Body of pancreas (tissue), 4 donors: ENCODE measurements at regions not wholly inside any gene's neighbourhood (a gene's known extent, or its start where the extent isn't known, plus 50 kb on each side); places are given as distances from the start of the nearest gene placed in this dataset.

Experiments used
- ATAC-seq: fragments of 150-250 bp; one replicate; pipeline ENCODE4 v1.9.1; 2016
- DNase-seq, 4 donors: peaks; one replicate each; pipeline ENCODE4 v3.0.0-alpha.2; 2019
- H3K27ac ChIP-seq, 4 donors: fragments of 200-600 bp; sonication (generic); 1 replicate in 3 of 4; 2 replicates in 1 of 4; pipeline versions ENCODE4 v1.5.1 to v1.6.1; 2016 to 2019; ENCODE audit warnings: mild to moderate bottlenecking in 1 of 4, mixed read lengths in 1 of 4, moderate library complexity in 1 of 4
- H3K27me3 ChIP-seq, 2 donors: fragments of 200-600 bp; sonication (generic); one replicate each; pipeline ENCODE4 v1.6.0; 2016; ENCODE audit warnings: mild to moderate bottlenecking in 1 of 2
- H3K36me3 ChIP-seq, 2 donors: fragments of 200-600 bp; sonication (generic); replicated peaks in 1 of 2; 2 replicates each; pipeline ENCODE4 v1.5.1; 2016; ENCODE audit warnings: low read depth in 2 of 2; ENCODE audit not compliant: insufficient read depth in 1 of 2
- H3K4me1 ChIP-seq: fragments of 200-600 bp; sonication (generic); one replicate; pipeline ENCODE4 v1.6.0; 2016
- H3K4me3 ChIP-seq, 2 donors: fragments of 200-600 bp; sonication (generic); 1 replicate in 1 of 2; 2 replicates in 1 of 2; pipeline ENCODE4 v1.5.1; 2016 to 2019
- H3K9me3 ChIP-seq, 3 donors: fragments of 200-600 bp; sonication (generic); 1 replicate in 2 of 3; 2 replicates in 1 of 3; pipeline ENCODE4 v1.5.1; 2016
- CTCF ChIP-seq, 7 experiments: fragments of 450-650 bp in 4 of 7; fragments of 200-600 bp in 3 of 7; sonication (generic) in 3 of 7; IDR thresholded peaks; one replicate each; pipeline ENCODE4 v1.5.1; 2016 to 2019; ENCODE audit warnings: antibody characterized with exemption in 7 of 7
- POLR2A ChIP-seq, 3 donors: fragments of 450-650 bp; IDR thresholded peaks; one replicate each; pipeline ENCODE4 v1.6.1; 2016; ENCODE audit warnings: antibody characterized with exemption in 3 of 3, mild to moderate bottlenecking in 2 of 3
- WGBS, 2 donors: methylation state at CpG; one replicate each; pipeline ENCODE4 v1.1.5; 2017; 5-methylcytosine and 5-hydroxymethylcytosine counted together
- intact Hi-C: fragments of 100-400 bp; cut with DNase I; formaldehyde crosslinking; loops from one replicate; pipeline ENCODE4 v1.15.1; 2023

- H3K27ac ChIP-seq: no peak overlapping the region
- TF ChIP-seq CTCF (IDR thresholded peaks at IDR 0.05): no peak
- no peak for TF ChIP-seq POLR2A (IDR thresholded peaks at IDR 0.05)
- no peaks in the 10 kb centered on the region for H3K9me3 ChIP-seq
- H3K4me1 ChIP-seq: no peaks in the 10 kb centered on the region
- intact Hi-C loops: no loop called here
- no peak for ATAC-seq
- H3K27me3 ChIP-seq: no peaks in the 10 kb centered on the region
- H3K36me3 ChIP-seq: no peaks in the 10 kb centered on the region
- WGBS, 2 donors: 42 to 60% methylated on average over 6 of the region's 6 CpGs
- H3K4me3 ChIP-seq: no peak overlapping the region
- no peak for DNase-seq
These were observed 517.2 kb upstream of the ACVR2A start for GRCh38 chr2:147327613-147328012.

- 34 to 37% methylated on average over 1 of the region's 1 CpG for WGBS, 2 donors
- peaks cover 0 to 7% (median 0%) of the 10 kb centered on the region in 3 donors for H3K9me3 ChIP-seq
- ATAC-seq: no peak
- H3K27me3 ChIP-seq: no peaks in the 10 kb centered on the region
- no peak overlapping the region for H3K4me3 ChIP-seq
- no peaks in the 10 kb centered on the region for H3K4me1 ChIP-seq
- TF ChIP-seq CTCF (IDR thresholded peaks at IDR 0.05) (no peak), POLR2A (IDR thresholded peaks at IDR 0.05) (no peak)
- H3K36me3 ChIP-seq: no peaks in the 10 kb centered on the region
- no peak overlapping the region for H3K27ac ChIP-seq
- intact Hi-C loops: no loop called here
- no peak for DNase-seq
These were observed 518.8 kb upstream of the ACVR2A start for GRCh38 chr2:147325990-147326389.

- intact Hi-C loops: no loop called here
- Histone ChIP-seq H3K27ac (no peak overlapping the region), H3K27me3 (no peaks in the 10 kb centered on the region), H3K36me3 (no peaks in the 10 kb centered on the region), H3K9me3 (peaks cover 0 to 14% (median 0%) of the 10 kb centered on the region in 3 donors), H3K4me3 (no peak overlapping the region), H3K4me1 (no peaks in the 10 kb centered on the region)
- TF ChIP-seq CTCF (IDR thresholded peaks at IDR 0.05): no peak
- TF ChIP-seq POLR2A (IDR thresholded peaks at IDR 0.05): no peak
- ATAC-seq (no peak), DNase-seq (no peak)
These were observed 524.7 kb upstream of the ACVR2A start for GRCh38 chr2:147320146-147320545.

GRCh38 chr2:147311058-147311430 is 533.8 kb upstream of the ACVR2A start:
- DNase-seq (no peak), ATAC-seq (no peak)
- Histone ChIP-seq H3K27ac (no peak overlapping the region), H3K4me3 (no peak overlapping the region), H3K9me3 (no peaks in the 10 kb centered on the region), H3K27me3 (no peaks in the 10 kb centered on the region), H3K36me3 (no peaks in the 10 kb centered on the region), H3K4me1 (no peaks in the 10 kb centered on the region)
- 32 to 43% methylated on average over 3 of the region's 3 CpGs for whole genome bisulfite sequencing, 2 donors
- TF ChIP-seq POLR2A (IDR thresholded peaks at IDR 0.05): no peak
- TF ChIP-seq CTCF (IDR thresholded peaks at IDR 0.05): no peak
- intact Hi-C loops: no loop called here

- Histone ChIP-seq H3K4me1 (no peaks in the 10 kb centered on the region), H3K4me3 (no peak overlapping the region), H3K9me3 (no peaks in the 10 kb centered on the region), H3K27ac (no peak overlapping the region), H3K36me3 (no peaks in the 10 kb centered on the region), H3K27me3 (no peaks in the 10 kb centered on the region)
- 77 to 84% methylated on average over 2 of the region's 2 CpGs for WGBS, 2 donors
- TF ChIP-seq POLR2A (IDR thresholded peaks at IDR 0.05): no peak
- TF ChIP-seq CTCF (IDR thresholded peaks at IDR 0.05): no peak
- ATAC-seq: no peak
- intact Hi-C loops: no loop called here
- DNase-seq: no peak
These were observed 534.3 kb upstream of the ACVR2A start for GRCh38 chr2:147310335-147311057.
